ENCODE measurements at regions not wholly inside any gene's neighbourhood (a gene's known extent, or its start where the extent isn't known, plus 50 kb on each side); places are given as distances from the start of the nearest gene placed in this dataset.
A peak's percentile ranks its signal among the peaks of the same experiment; 100 is the strongest.

GRCh38 chr6:54533567-54533966, 225.3 kb downstream of the TINAG start:
- Histone ChIP-seq H3K18ac (ENCODE audit: insufficient read length, low read depth, low read length) (no peak overlapping the region), H3K9ac (ENCODE audit: extremely low read depth, insufficient read length, low read length) (no peak overlapping the region), H4K20me1 (ENCODE audit: control insufficient read depth, insufficient read depth, insufficient read length) (no peaks in the 10 kb centered on the region), H2BK15ac (ENCODE audit: low read depth, low read length) (no peak overlapping the region), H3K4me2 (ENCODE audit: insufficient read depth, insufficient read length, low read length) (no peak overlapping the region), H3K14ac (ENCODE audit: insufficient read depth, low read length) (no peak overlapping the region), H3K27ac (ENCODE audit: insufficient read length, low read depth, low read length) (no peak overlapping the region), H3K79me1 (ENCODE audit: insufficient read depth, low read depth, low read length, poor library complexity, severe bottlenecking) (no peaks in the 10 kb centered on the region), H2BK12ac (ENCODE audit: insufficient read length, low read depth, low read length) (no peak overlapping the region), H3K4me1 (ENCODE audit: insufficient read depth, low read length) (no peaks in the 10 kb centered on the region), H3K27me3 (ENCODE audit: insufficient read depth, low read length) (no peaks in the 10 kb centered on the region), H4K8ac (replicated peaks; ENCODE audit: insufficient read length, low read depth, low read length) (no peak overlapping the region), H3K4ac (ENCODE audit: low read depth, low read length) (no peak overlapping the region), H2BK120ac (ENCODE audit: low read depth, low read length, poor library complexity, severe bottlenecking) (no peak overlapping the region), H2BK5ac (ENCODE audit: insufficient read length, low read length) (no peak overlapping the region), H3K23ac (ENCODE audit: insufficient read length, low read depth, low read length) (no peak overlapping the region), H4K5ac (ENCODE audit: insufficient read length, low read depth, low read length) (no peak overlapping the region), H2AK5ac (ENCODE audit: insufficient read length, low read length) (no peak overlapping the region), H3T11ph (ENCODE audit: low read length) (no peak overlapping the region), H3K23me2 (ENCODE audit: insufficient read length, low read depth, low read length, poor library complexity, severe bottlenecking) (no peaks in the 10 kb centered on the region), H4K91ac (ENCODE audit: insufficient read length, low read depth, low read length) (no peak overlapping the region), H3K9me3 (ENCODE audit: control insufficient read depth, low read depth, low read length) (no peaks in the 10 kb centered on the region), H2AFZ (ENCODE audit: low read length) (no peak overlapping the region), H3K79me2 (ENCODE audit: insufficient read depth, low read length) (no peaks in the 10 kb centered on the region), H3K56ac (ENCODE audit: insufficient read length, low read depth, low read length) (no peak overlapping the region), H2BK20ac (ENCODE audit: low read depth, low read length, poor library complexity, severe bottlenecking) (no peak overlapping the region)
- Mint-ChIP-seq H3K27me3 (ENCODE audit: low read depth) (no peaks in the 10 kb centered on the region), H3K4me1 (peaks cover 2 to 6% of the 10 kb centered on the region in 2 experiments; a peak in 2 of 4 replicates), H3K27ac (peak overlapping the region in 1 of 3 experiments; percentile 72; a peak in 2 of 7 replicates), H3K4me3 (no peak overlapping the region), H3K36me3 (ENCODE audit: insufficient read depth in 1 of 3, low read depth in 3 of 3) (peaks cover 0 to under 1% (median 0%) of the 10 kb centered on the region in 3 experiments; a peak in 1 of 7 replicates), H3K9me3 (peaks cover under 1 to 8% of the 10 kb centered on the region in 2 experiments)
- no peak for DNase-seq
- WGBS (ENCODE audit: extremely low coverage, insufficient read length, low lambda C conversion rate), result no CpG with 5 or more reads among the region's 2 CpGs
- no peak for TF ChIP-seq CTCF (conservative IDR thresholded peaks at IDR 0.05)

Data from H9 (cell line).